Fibroblast of villous mesenchyme (primary cell): ENCODE measurements at regions not wholly inside any gene's neighbourhood (a gene's known extent, or its start where the extent isn't known, plus 50 kb on each side); places are given as distances from the start of the nearest gene placed in this dataset.

Experiments
- DNase-seq: peaks from one replicate; pipeline ENCODE4 v3.0.0-alpha.2; 2010; ENCODE audit warnings: low read depth
- H3K4me3 ChIP-seq: 2 replicates; pipeline ENCODE4 v1.5.1; 2011; ENCODE audit warnings: low read depth, mild to moderate bottlenecking, low read length
- CTCF ChIP-seq: IDR thresholded peaks from 2 replicates; pipeline ENCODE4 v1.5.1; 2012; ENCODE audit warnings: low read depth, mild to moderate bottlenecking, low read length; ENCODE audit not compliant: insufficient read depth

GRCh38 chr4:18405054-18405453, 383.5 kb upstream of the LCORL start:
- TF ChIP-seq CTCF = no peak
- DNase-seq = no peak
- no peak overlapping the region for H3K4me3 ChIP-seq

GRCh38 chr4:18404642-18405041, 383.1 kb upstream of the LCORL start:
- TF ChIP-seq CTCF = no peak
- no peak overlapping the region for H3K4me3 ChIP-seq
- no peak for DNase-seq

- no peak for DNase-seq
- H3K4me3 ChIP-seq = no peak overlapping the region
- no peak for TF ChIP-seq CTCF
These were observed 381.8 kb upstream of the LCORL start for GRCh38 chr4:18403327-18403726.

GRCh38 chr4:18401868-18402267, 380.3 kb upstream of the LCORL start:
- TF ChIP-seq CTCF = no peak
- DNase-seq = no peak
- no peak overlapping the region for H3K4me3 ChIP-seq

- DNase-seq = no peak
- TF ChIP-seq CTCF = no peak
- H3K4me3 ChIP-seq = no peak overlapping the region
These were observed 379.9 kb upstream of the LCORL start for GRCh38 chr4:18401425-18401824.

GRCh38 chr4:18398661-18399060, 377.1 kb upstream of the LCORL start:
- no peak overlapping the region for H3K4me3 ChIP-seq
- no peak for TF ChIP-seq CTCF
- DNase-seq = no peak

GRCh38 chr4:18397681-18398390, 376.3 kb upstream of the LCORL start:
- no peak for TF ChIP-seq CTCF

More at GRCh38 chr4:18397681-18398390, 376.3 kb upstream of the LCORL start:
- no peak for DNase-seq
- H3K4me3 ChIP-seq = no peak overlapping the region
